Erythroblast (primary cell): ENCODE measurements at regions not wholly inside any gene's neighbourhood (a gene's known extent, or its start where the extent isn't known, plus 50 kb on each side); places are given as distances from the start of the nearest gene placed in this dataset.

Experiments used
- GATA1 ChIP-seq: IDR thresholded peaks from 2 replicates; pipeline ENCODE4 v1.6.1; 2011; ENCODE audit warnings: low read depth, mild to moderate bottlenecking, control low read depth, low read length, moderate library complexity
- POLR2A ChIP-seq: IDR thresholded peaks from 2 replicates; pipeline ENCODE4 v1.6.1; 2011; ENCODE audit warnings: mild to moderate bottlenecking, low read length

- no peak for TF ChIP-seq POLR2A
- no peak for TF ChIP-seq GATA1
Measured at GRCh38 chr3:6417174-6417573, 443.7 kb upstream of the GRM7 start.
